ENCODE measurements at regions not wholly inside any gene's neighbourhood (a gene's known extent, or its start where the extent isn't known, plus 50 kb on each side); places are given as distances from the start of the nearest gene placed in this dataset.

GRCh38 chr11:133669371-133670053 lies 137.2 kb upstream of the OPCML start:
- Histone ChIP-seq H3K36me3 (no peaks in the 10 kb centered on the region), H3K9me3 (no peaks in the 10 kb centered on the region), H3K27me3 (no peaks in the 10 kb centered on the region), H3K27ac (no peak overlapping the region), H3K4me1 (no peaks in the 10 kb centered on the region), H3K4me3 (no peak overlapping the region)
- intact Hi-C loops (cut with DNase I): no loop called here
- no peak for TF ChIP-seq CTCF (IDR thresholded peaks at IDR 0.05)
- no peak for TF ChIP-seq POLR2A (IDR thresholded peaks at IDR 0.05)
- DNase-seq (no peak), ATAC-seq (no peak)
- WGBS (ENCODE audit: insufficient coverage, low coverage, low lambda C conversion rate, missing lambda C conversion rate): 47% methylated on average over 9 of the region's 12 CpGs

- Histone ChIP-seq H3K4me3 (no peak overlapping the region), H3K4me1 (no peaks in the 10 kb centered on the region), H3K27ac (no peak overlapping the region), H3K36me3 (no peaks in the 10 kb centered on the region), H3K27me3 (no peaks in the 10 kb centered on the region), H3K9me3 (no peaks in the 10 kb centered on the region)
- no peak for TF ChIP-seq CTCF (IDR thresholded peaks at IDR 0.05)
- no peak for TF ChIP-seq POLR2A (IDR thresholded peaks at IDR 0.05)
- no peak for ATAC-seq
- 40% methylated on average over 7 of the region's 13 CpGs for WGBS (ENCODE audit: insufficient coverage, low coverage, low lambda C conversion rate, missing lambda C conversion rate)
- intact Hi-C loops (cut with DNase I): no loop called here
- no peak for DNase-seq
Observed at GRCh38 chr11:133663135-133663985, 131.1 kb upstream of the OPCML start.

GRCh38 chr11:133661846-133662245 lies 129.5 kb upstream of the OPCML start:
- WGBS (ENCODE audit: insufficient coverage, low coverage, low lambda C conversion rate, missing lambda C conversion rate): 64% methylated on average over 6 of the region's 9 CpGs
- Histone ChIP-seq H3K4me1 (no peaks in the 10 kb centered on the region), H3K9me3 (no peaks in the 10 kb centered on the region), H3K36me3 (no peaks in the 10 kb centered on the region), H3K27me3 (no peaks in the 10 kb centered on the region), H3K4me3 (no peak overlapping the region), H3K27ac (no peak overlapping the region)
- intact Hi-C loops (cut with DNase I): no loop called here
- no peak for TF ChIP-seq CTCF (IDR thresholded peaks at IDR 0.05)
- no peak for TF ChIP-seq POLR2A (IDR thresholded peaks at IDR 0.05)
- no peak for ATAC-seq
- no peak for DNase-seq

GRCh38 chr11:133660202-133660568 lies 127.9 kb upstream of the OPCML start:
- WGBS (ENCODE audit: insufficient coverage, low coverage, low lambda C conversion rate, missing lambda C conversion rate): 42% methylated on average over 5 of the region's 5 CpGs

More at GRCh38 chr11:133660202-133660568, 127.9 kb upstream of the OPCML start:
- H3K36me3 ChIP-seq: no peaks in the 10 kb centered on the region
- intact Hi-C loops (cut with DNase I): no loop called here
- TF ChIP-seq POLR2A (IDR thresholded peaks at IDR 0.05): no peak
- no peak for TF ChIP-seq CTCF (IDR thresholded peaks at IDR 0.05)
- no peaks in the 10 kb centered on the region for H3K4me1 ChIP-seq
- no peaks in the 10 kb centered on the region for H3K27me3 ChIP-seq
- H3K9me3 ChIP-seq: no peaks in the 10 kb centered on the region
- no peak for DNase-seq
- H3K27ac ChIP-seq: no peak overlapping the region
- ATAC-seq: no peak
- H3K4me3 ChIP-seq: no peak overlapping the region

All from right lobe of liver (tissue), 6 donors.